Esophagus squamous epithelium (tissue), 5 donors: ENCODE measurements at regions not wholly inside any gene's neighbourhood (a gene's known extent, or its start where the extent isn't known, plus 50 kb on each side); places are given as distances from the start of the nearest gene placed in this dataset.

Source experiments
- DNase-seq: peaks from one replicate; lab custom pipeline; 2025; lab: John Stamatoyannopoulos, UW
- H3K27ac ChIP-seq, 4 donors: fragments of 200-600 bp; sonication (generic); one replicate each; pipeline ENCODE4 v1.5.1; 2016 to 2019; ENCODE audit warnings: mild to moderate bottlenecking in 1 of 4
- H3K27me3 ChIP-seq, 4 donors: fragments of 200-600 bp; sonication (generic); 1 replicate in 3 of 4; 2 replicates in 1 of 4; pipeline versions ENCODE4 v1.5.1 to v1.6.0; 2017 to 2021; ENCODE audit warnings: antibody characterized with exemption in 1 of 4
- H3K36me3 ChIP-seq, 3 donors: fragments of 200-600 bp; sonication (generic); one replicate each; pipeline ENCODE4 v1.5.1; 2016 to 2019
- H3K4me1 ChIP-seq, 3 donors: fragments of 200-600 bp; sonication (generic); one replicate each; pipeline ENCODE4 v1.5.1; 2017 to 2019
- H3K4me3 ChIP-seq, 4 donors: fragments of 200-600 bp; sonication (generic); 1 replicate in 3 of 4; 2 replicates in 1 of 4; pipeline ENCODE4 v1.5.1; 2016 to 2019; ENCODE audit warnings: mild to moderate bottlenecking in 2 of 4, moderate library complexity in 1 of 4
- H3K9me3 ChIP-seq, 3 donors: fragments of 200-600 bp; sonication (generic); one replicate each; pipeline ENCODE4 v1.5.1; 2016 to 2019
- CTCF ChIP-seq, 6 experiments: fragments of 450-650 bp in 4 of 6; fragments of 200-600 bp in 2 of 6; sonication (generic) in 2 of 6; IDR thresholded peaks; one replicate each; pipeline ENCODE4 v1.5.1; 2016 to 2019; ENCODE audit warnings: antibody characterized with exemption in 6 of 6, mild to moderate bottlenecking in 4 of 6, moderate library complexity in 4 of 6
- POLR2A ChIP-seq, 4 donors: fragments of 450-650 bp; IDR thresholded peaks; one replicate each; pipeline ENCODE4 v1.6.1; 2017; ENCODE audit warnings: antibody characterized with exemption in 4 of 4, mild to moderate bottlenecking in 4 of 4, moderate library complexity in 3 of 4
- WGBS, 2 donors: methylation state at CpG; one replicate each; pipeline ENCODE4 v1.1.5; 2018; 5-methylcytosine and 5-hydroxymethylcytosine counted together
- intact Hi-C: fragments of 100-400 bp; cut with DNase I; formaldehyde crosslinking; loops from one replicate; pipeline ENCODE4 v1.15.0; 2022
- donor health status: DM: yes; HTN: yes; CAD: no.

GRCh38 chr4:100087743-100088142 is 102.5 kb downstream of the DDIT4L start:
- H3K27ac ChIP-seq: no peak overlapping the region
- TF ChIP-seq POLR2A (IDR thresholded peaks at IDR 0.05) (no peak), CTCF (IDR thresholded peaks at IDR 0.05) (no peak)
- no peak overlapping the region for H3K4me3 ChIP-seq
- WGBS, 2 donors: 50 to 58% methylated on average over 3 of the region's 3 CpGs
- no peaks in the 10 kb centered on the region for H3K9me3 ChIP-seq
- no peak for DNase-seq
- H3K36me3 ChIP-seq: no peaks in the 10 kb centered on the region
- no peaks in the 10 kb centered on the region for H3K4me1 ChIP-seq
- intact Hi-C loops: no loop called here
- H3K27me3 ChIP-seq: no peaks in the 10 kb centered on the region

GRCh38 chr4:100086766-100087431 is 103.4 kb downstream of the DDIT4L start:
- intact Hi-C loops: no loop called here
- WGBS, 2 donors: 74 to 83% methylated on average over 6 of the region's 6 CpGs
- no peak overlapping the region for H3K4me3 ChIP-seq
- H3K27me3 ChIP-seq: no peaks in the 10 kb centered on the region
- no peak for TF ChIP-seq POLR2A (IDR thresholded peaks at IDR 0.05)
- no peak for TF ChIP-seq CTCF (IDR thresholded peaks at IDR 0.05)
- H3K9me3 ChIP-seq: no peaks in the 10 kb centered on the region
- H3K27ac ChIP-seq: no peak overlapping the region
- no peaks in the 10 kb centered on the region for H3K4me1 ChIP-seq
- H3K36me3 ChIP-seq: no peaks in the 10 kb centered on the region
- DNase-seq: no peak

GRCh38 chr4:100084892-100085291 is 105.4 kb downstream of the DDIT4L start:
- Histone ChIP-seq H3K27ac (no peak overlapping the region), H3K4me3 (no peak overlapping the region), H3K4me1 (peaks cover 0 to 7% (median 0%) of the 10 kb centered on the region in 3 donors), H3K27me3 (no peaks in the 10 kb centered on the region), H3K9me3 (no peaks in the 10 kb centered on the region), H3K36me3 (no peaks in the 10 kb centered on the region)
- DNase-seq: no peak
- intact Hi-C loops: no loop called here
- WGBS, 2 donors: 58 to 65% methylated on average over 1 of the region's 1 CpG
- TF ChIP-seq CTCF (IDR thresholded peaks at IDR 0.05) (no peak), POLR2A (IDR thresholded peaks at IDR 0.05) (no peak)

GRCh38 chr4:100083289-100083688 is 107.0 kb downstream of the DDIT4L start:
- H3K36me3 ChIP-seq: no peaks in the 10 kb centered on the region
- H3K4me3 ChIP-seq: no peak overlapping the region

GRCh38 chr4:100082852-100083251 is 107.4 kb downstream of the DDIT4L start:
- no peak for TF ChIP-seq POLR2A (IDR thresholded peaks at IDR 0.05)
- TF ChIP-seq CTCF (IDR thresholded peaks at IDR 0.05): no peak
- no peak for DNase-seq
- peaks cover 0 to 7% (median 0%) of the 10 kb centered on the region in 3 donors for H3K4me1 ChIP-seq
- no peaks in the 10 kb centered on the region for H3K27me3 ChIP-seq
- intact Hi-C loops: no loop called here
- H3K27ac ChIP-seq: no peak overlapping the region
- H3K36me3 ChIP-seq: no peaks in the 10 kb centered on the region
- 39 to 53% methylated on average over 1 of the region's 1 CpG for WGBS, 2 donors
- no peaks in the 10 kb centered on the region for H3K9me3 ChIP-seq
- H3K4me3 ChIP-seq: no peak overlapping the region

More at GRCh38 chr4:100083289-100083688, 107.0 kb downstream of the DDIT4L start:
- no peak overlapping the region for H3K27ac ChIP-seq
- H3K27me3 ChIP-seq: no peaks in the 10 kb centered on the region
- peaks cover 0 to 7% (median 0%) of the 10 kb centered on the region in 3 donors for H3K4me1 ChIP-seq
- no peaks in the 10 kb centered on the region for H3K9me3 ChIP-seq
- intact Hi-C loops: no loop called here
- DNase-seq: no peak
- TF ChIP-seq POLR2A (IDR thresholded peaks at IDR 0.05): no peak
- no peak for TF ChIP-seq CTCF (IDR thresholded peaks at IDR 0.05)
